SU-DHL-6 (cell line): ENCODE measurements at regions not wholly inside any gene's neighbourhood (a gene's known extent, or its start where the extent isn't known, plus 50 kb on each side); places are given as distances from the start of the nearest gene placed in this dataset.

Source experiments
- H2AFZ ChIP-seq: fragments of 200-600 bp; sonication (generic); 2 replicates; pipeline ENCODE4 v1.6.1; 2014; ENCODE audit warnings: low read depth, mild to moderate bottlenecking, moderate library complexity, mixed read lengths, antibody characterized with exemption, low read length; ENCODE audit not compliant: severe bottlenecking
- H3F3A ChIP-seq: fragments of 200-600 bp; shearing (Covaris generic); 2 replicates; pipeline ENCODE4 v1.6.0; 2016; ENCODE audit warnings: antibody characterized with exemption, mild to moderate bottlenecking; ENCODE audit not compliant: insufficient read depth
- H3K27ac ChIP-seq: fragments of 200-600 bp; sonication (generic); 2 replicates; pipeline ENCODE4 v1.5.1; 2016; ENCODE audit warnings: low read depth, mild to moderate bottlenecking, low read length, moderate library complexity, mixed read lengths
- H3K27me3 ChIP-seq: fragments of 200-600 bp; sonication (generic), shearing (Covaris generic); 2 replicates; pipeline ENCODE4 v1.6.0; 2014; ENCODE audit warnings: mild to moderate bottlenecking, low read length
- H3K36me3 ChIP-seq: fragments of 200-600 bp; sonication (generic); 2 replicates; pipeline ENCODE4 v1.6.1; 2014; ENCODE audit warnings: mild to moderate bottlenecking, low read length, mixed read lengths
- H3K4me2 ChIP-seq: fragments of 300-600, 200-600 bp; shearing (Covaris generic), sonication (generic); 2 replicates; pipeline ENCODE4 v1.6.0; 2014; ENCODE audit warnings: low read length, low read depth, mild to moderate bottlenecking; ENCODE audit not compliant: poor library complexity, severe bottlenecking
- H3K4me3 ChIP-seq: fragments of 200-600 bp; sonication (generic); 2 replicates; pipeline ENCODE4 v1.5.1; 2014; ENCODE audit warnings: antibody characterized with exemption, low read length, mild to moderate bottlenecking, mixed read lengths; ENCODE audit not compliant: insufficient read depth, poor library complexity, severe bottlenecking
- H3K79me2 ChIP-seq: fragments of 200-600 bp; sonication (generic); 2 replicates; pipeline ENCODE4 v1.6.1; 2014; ENCODE audit warnings: mild to moderate bottlenecking, low read length, moderate library complexity; ENCODE audit not compliant: insufficient read depth
- H3K9ac ChIP-seq: fragments of 200-600 bp; sonication (generic); 2 replicates; pipeline ENCODE4 v1.7.0; 2014; ENCODE audit warnings: mild to moderate bottlenecking, low read length
- H3K9me2 ChIP-seq: fragments of 200-600 bp; sonication (generic); replicated peaks from 2 replicates; pipeline ENCODE4 v1.6.1; 2014; ENCODE audit warnings: low read length; ENCODE audit not compliant: insufficient read depth
- H3K9me3 ChIP-seq: fragments of 200-600 bp; sonication (generic); 2 replicates; pipeline ENCODE4 v1.6.1; 2014; ENCODE audit warnings: low read length, mixed read lengths; ENCODE audit not compliant: insufficient read depth
- H4K20me1 ChIP-seq: fragments of 200-600 bp; sonication (generic); 2 replicates; pipeline ENCODE4 v1.6.1; 2014; ENCODE audit warnings: low read depth, mild to moderate bottlenecking, antibody characterized with exemption, low read length, moderate library complexity, mixed read lengths
- CTCF ChIP-seq: fragments of 200-600 bp; sonication (generic); IDR thresholded peaks from one replicate; pipeline ENCODE4 v1.5.1; 2017; ENCODE audit warnings: antibody characterized with exemption, mild to moderate bottlenecking, low read length, moderate library complexity; ENCODE audit not compliant: insufficient read depth, poor library complexity, severe bottlenecking
- EZH2phosphoT487 ChIP-seq: fragments of 200-600 bp; sonication (generic), shearing (Covaris generic); conservative IDR thresholded peaks from 2 replicates; pipeline ENCODE4 v1.6.1; 2018; ENCODE audit warnings: mild to moderate bottlenecking, antibody characterized with exemption, low read length, moderate library complexity, mixed read lengths

- no peaks in the 10 kb centered on the region for H3K79me2 ChIP-seq
- TF ChIP-seq EZH2phosphoT487 (no peak), CTCF (no peak)
- H3K27me3 ChIP-seq = no peaks in the 10 kb centered on the region
- H3F3A ChIP-seq = no peaks in the 10 kb centered on the region
- H3K9me3 ChIP-seq = no peaks in the 10 kb centered on the region
- H4K20me1 ChIP-seq = no peaks in the 10 kb centered on the region
- no peak overlapping the region for H3K9ac ChIP-seq
- no peak overlapping the region for H3K27ac ChIP-seq
- no peak overlapping the region for H3K4me3 ChIP-seq
- H3K36me3 ChIP-seq = no peaks in the 10 kb centered on the region
- no peak overlapping the region for H3K4me2 ChIP-seq
- H3K9me2 ChIP-seq = no peaks in the 10 kb centered on the region; the same call in 1 of the 2 replicates
- H2AFZ ChIP-seq = no peak overlapping the region
Measured at GRCh38 chr16:65671071-65671470, 549.2 kb upstream of the CDH11 start.

GRCh38 chr16:65668064-65668595 is 546.3 kb upstream of the CDH11 start:
- H3K4me3 ChIP-seq = no peak overlapping the region
- H3F3A ChIP-seq = no peaks in the 10 kb centered on the region
- H3K36me3 ChIP-seq = no peaks in the 10 kb centered on the region
- H3K9ac ChIP-seq = no peak overlapping the region
- H3K79me2 ChIP-seq = no peaks in the 10 kb centered on the region
- TF ChIP-seq CTCF (no peak), EZH2phosphoT487 (no peak)
- no peaks in the 10 kb centered on the region for H3K9me3 ChIP-seq
- H4K20me1 ChIP-seq = no peaks in the 10 kb centered on the region
- no peak overlapping the region for H2AFZ ChIP-seq
- no peak overlapping the region for H3K4me2 ChIP-seq
- H3K9me2 ChIP-seq = no peaks in the 10 kb centered on the region
- H3K27me3 ChIP-seq = no peaks in the 10 kb centered on the region
- no peak overlapping the region for H3K27ac ChIP-seq

GRCh38 chr16:65667011-65667578 is 545.2 kb upstream of the CDH11 start:
- Histone ChIP-seq H3K9me2 (no peaks in the 10 kb centered on the region), H3K4me2 (no peak overlapping the region), H3K79me2 (no peaks in the 10 kb centered on the region), H3K9ac (no peak overlapping the region), H3K36me3 (no peaks in the 10 kb centered on the region), H3K4me3 (no peak overlapping the region), H3K27ac (no peak overlapping the region), H3K27me3 (no peaks in the 10 kb centered on the region), H3F3A (no peaks in the 10 kb centered on the region), H4K20me1 (no peaks in the 10 kb centered on the region), H3K9me3 (no peaks in the 10 kb centered on the region), H2AFZ (no peak overlapping the region)
- TF ChIP-seq EZH2phosphoT487 = no peak
- TF ChIP-seq CTCF = no peak
